Right kidney (tissue), 1 donor: ENCODE measurements at regions not wholly inside any gene's neighbourhood (a gene's known extent, or its start where the extent isn't known, plus 50 kb on each side); places are given as distances from the start of the nearest gene placed in this dataset.
"Not testable (repeated sequence)": the region's sequence is repeated elsewhere in the genome, so short reads cannot be mapped to it uniquely, and the experiment has no call there.

ENCODE experiments used
- DNase-seq: peaks from one replicate; pipeline ENCODE4 v3.0.0-alpha.2; 2016

GRCh38 chr7:10312942-10313341 lies 660.7 kb upstream of the PHF14 start:
- DNase-seq, result no peak

- no peak for DNase-seq
Observed at GRCh38 chr7:10315881-10316280, 657.8 kb upstream of the PHF14 start.

GRCh38 chr7:10316488-10316887 lies 657.2 kb upstream of the PHF14 start:
- DNase-seq, result no peak

- no peak for DNase-seq
Observed at GRCh38 chr7:10325395-10325794, 648.3 kb upstream of the PHF14 start.

- DNase-seq, result no peak
Observed at GRCh38 chr7:10343108-10343507, 630.6 kb upstream of the PHF14 start.

- DNase-seq, result no peak
Observed at GRCh38 chr7:10346032-10346431, 627.6 kb upstream of the PHF14 start.

- no peak for DNase-seq
Observed at GRCh38 chr7:10355816-10356215, 617.9 kb upstream of the PHF14 start.

GRCh38 chr7:10360050-10360449 lies 613.6 kb upstream of the PHF14 start:
- no peak for DNase-seq

GRCh38 chr7:10401793-10402192 lies 571.9 kb upstream of the PHF14 start:
- no peak for DNase-seq

- no peak for DNase-seq
Observed at GRCh38 chr7:10412422-10413019, 561.2 kb upstream of the PHF14 start.

- no peak for DNase-seq
Observed at GRCh38 chr7:10418985-10419384, 554.7 kb upstream of the PHF14 start.

- DNase-seq, result no peak
Observed at GRCh38 chr7:10429031-10429430, 544.6 kb upstream of the PHF14 start.

- no peak for DNase-seq
Observed at GRCh38 chr7:10429511-10429910, 544.2 kb upstream of the PHF14 start.

- no peak for DNase-seq
Observed at GRCh38 chr7:10436302-10436701, 537.4 kb upstream of the PHF14 start.

- DNase-seq, result no peak
Observed at GRCh38 chr7:10439027-10439426, 534.6 kb upstream of the PHF14 start.

- DNase-seq, result no peak
Observed at GRCh38 chr7:10455936-10456335, 517.7 kb upstream of the PHF14 start.

- DNase-seq, result no peak
Observed at GRCh38 chr7:10460474-10460873, 513.2 kb upstream of the PHF14 start.

GRCh38 chr7:10463701-10464100 lies 510.0 kb upstream of the PHF14 start:
- no peak for DNase-seq

GRCh38 chr7:10465536-10465935 lies 508.1 kb upstream of the PHF14 start:
- not testable (repeated sequence) for DNase-seq

GRCh38 chr7:10468908-10469307 lies 504.8 kb upstream of the PHF14 start:
- no peak for DNase-seq

- no peak for DNase-seq
Observed at GRCh38 chr7:10469476-10469875, 504.2 kb upstream of the PHF14 start.

GRCh38 chr7:10471280-10472058 lies 502.2 kb upstream of the PHF14 start:
- no peak for DNase-seq

GRCh38 chr7:10472115-10472514 lies 501.6 kb upstream of the PHF14 start:
- DNase-seq, result no peak

- DNase-seq, result no peak
Observed at GRCh38 chr7:10473569-10473968, 500.1 kb upstream of the PHF14 start.
